SK-N-SH (cell line): ENCODE measurements at regions not wholly inside any gene's neighbourhood (a gene's known extent, or its start where the extent isn't known, plus 50 kb on each side); places are given as distances from the start of the nearest gene placed in this dataset.
A peak's percentile ranks its signal among the peaks of the same experiment; 100 is the strongest.

Experiments
- CTCF ChIA-PET: fragments of 300-600, 350-600 bp; formaldehyde crosslinking; extraction: SDS; loops from one replicate; lab custom pipeline; 2021; lab: Yijun Ruan, JAX
- POLR2A ChIA-PET: fragments of 350-600 bp; sonication (Branson Sonifier 250); formaldehyde crosslinking; extraction: SDS; loops from one replicate; lab custom pipeline; 2020; ENCODE audit warnings: antibody characterized with exemption, inconsistent platforms; lab: Yijun Ruan, JAX
- DNase-seq: peaks from one replicate; pipeline ENCODE4 v3.0.0; 2012
- H2AFZ ChIP-seq: fragments of 200-600 bp; sonication (generic); 2 replicates; pipeline ENCODE4 v1.8.1; 2016; ENCODE audit warnings: antibody characterized with exemption, mild to moderate bottlenecking, low read depth
- H3F3A ChIP-seq: fragments of 200-600 bp; sonication (generic); replicated peaks from 2 replicates; pipeline ENCODE3; 2016; ENCODE audit warnings: antibody characterized with exemption, mild to moderate bottlenecking; ENCODE audit not compliant: insufficient read depth
- H3K27ac ChIP-seq, 2 experiments: fragments of 200-500 bp in 1 of 2; fragments of 200-600 bp in 1 of 2; sonication (Bioruptor generic) in 1 of 2; sonication (generic), shearing (Covaris generic) in 1 of 2; 2 replicates each; pipeline versions ENCODE4 v1.5.1 to v1.6.1; 2014 to 2016; ENCODE audit warnings: low read depth in 2 of 2, inconsistent platforms in 1 of 2, low read length in 1 of 2, mild to moderate bottlenecking in 1 of 2, mixed read lengths in 1 of 2
- H3K27me3 ChIP-seq: fragments of 200-600 bp; sonication (generic), shearing (Covaris generic); 2 replicates; pipeline ENCODE4 v1.6.1; 2016; ENCODE audit warnings: mixed run types; ENCODE audit not compliant: insufficient read depth
- H3K36me3 ChIP-seq, 2 experiments: fragments of 200-500 bp in 1 of 2; fragments of 200-600 bp in 1 of 2; sonication (Bioruptor generic) in 1 of 2; sonication (generic) in 1 of 2; replicated peaks in 1 of 2; 2 replicates each; pipeline versions ENCODE3 to v1.5.1; 2014 to 2016; ENCODE audit warnings: low read length in 1 of 2, mild to moderate bottlenecking in 1 of 2; ENCODE audit not compliant: insufficient read depth in 2 of 2, control insufficient read depth in 1 of 2
- H3K4me1 ChIP-seq, 2 experiments: fragments of 200-500 bp in 1 of 2; fragments of 200-600 bp in 1 of 2; sonication (Bioruptor generic) in 1 of 2; sonication (generic), shearing (Covaris generic) in 1 of 2; 2 replicates each; pipeline versions ENCODE4 v1.5.1 to v1.6.1; 2014 to 2016; ENCODE audit warnings: low read depth in 1 of 2, low read length in 1 of 2, mixed run types in 1 of 2; ENCODE audit not compliant: insufficient read depth in 2 of 2, control insufficient read depth in 1 of 2
- H3K4me2 ChIP-seq: fragments of 200-600 bp; sonication (generic), shearing (Covaris generic); 2 replicates; pipeline ENCODE4 v1.6.1; 2017; ENCODE audit warnings: mixed run types
- H3K4me3 ChIP-seq, 2 experiments: fragments of 200-500 bp in 1 of 2; fragments of 200-600 bp in 1 of 2; sonication (Bioruptor generic) in 1 of 2; sonication (generic), shearing (Covaris generic) in 1 of 2; 2 replicates each; pipeline versions ENCODE4 v1.5.1 to v1.8.1; 2014 to 2016; ENCODE audit warnings: low read depth in 2 of 2, inconsistent platforms in 1 of 2, low read length in 1 of 2, mild to moderate bottlenecking in 1 of 2, mixed read lengths in 1 of 2, moderate library complexity in 1 of 2
- H3K79me2 ChIP-seq: fragments of 200-600 bp; sonication (generic); 2 replicates; pipeline ENCODE4 v1.8.1; 2017; ENCODE audit warnings: mild to moderate bottlenecking; ENCODE audit not compliant: insufficient read depth
- H3K9ac ChIP-seq: fragments of 200-600 bp; sonication (generic); 2 replicates; pipeline ENCODE4 v1.6.1; 2017; ENCODE audit warnings: mixed run types
- H3K9me2 ChIP-seq: fragments of 200-600 bp; sonication (generic); 2 replicates; pipeline ENCODE4 v1.6.1; 2017; ENCODE audit warnings: mixed run types
- H3K9me3 ChIP-seq: fragments of 200-600 bp; sonication (generic); 2 replicates; pipeline ENCODE4 v1.6.1; 2017; ENCODE audit warnings: mixed run types, mild to moderate bottlenecking, moderate library complexity
- H4K20me1 ChIP-seq: fragments of 200-600 bp; sonication (generic); 2 replicates; pipeline ENCODE4 v1.6.1; 2017; ENCODE audit warnings: mild to moderate bottlenecking, mixed run types; ENCODE audit not compliant: insufficient read depth
- CTCF ChIP-seq: fragments of 200-600 bp; sonication (generic); IDR thresholded peaks from 2 replicates; pipeline ENCODE4 v1.6.1; 2017; ENCODE audit warnings: antibody characterized with exemption, mild to moderate bottlenecking, moderate library complexity
- EZH2phosphoT487 ChIP-seq: fragments of 200-600 bp; sonication (generic); IDR thresholded peaks from 2 replicates; pipeline ENCODE4 v1.6.1; 2017; ENCODE audit warnings: low read depth, mixed run types, mild to moderate bottlenecking, antibody characterized with exemption, moderate library complexity, borderline replicate concordance
- FOXJ3 ChIP-seq: sonication (generic); formaldehyde crosslinking; IDR thresholded peaks from 2 replicates; pipeline ENCODE4 v1.5.1; 2020; ENCODE audit warnings: mild to moderate bottlenecking, missing genetic modification reagents
- FOXM1 ChIP-seq: IDR thresholded peaks from 2 replicates; pipeline ENCODE4 v1.4.0; 2012; ENCODE audit warnings: low read depth, mild to moderate bottlenecking
- GABPA ChIP-seq: IDR thresholded peaks from 2 replicates; pipeline ENCODE4 v1.4.0; 2012; ENCODE audit warnings: low read depth, mild to moderate bottlenecking
- GATA2 ChIP-seq: sonication (generic); formaldehyde crosslinking; IDR thresholded peaks from 2 replicates; pipeline ENCODE4 v1.5.0; 2020; ENCODE audit warnings: mild to moderate bottlenecking, missing genetic modification reagents
- JUND ChIP-seq: IDR thresholded peaks from 2 replicates; pipeline ENCODE4 v1.4.0; 2012
- MAX ChIP-seq: IDR thresholded peaks from 2 replicates; pipeline ENCODE4 v1.4.0; 2012; ENCODE audit warnings: low read depth
- POLR2AphosphoS5 ChIP-seq: IDR thresholded peaks from 2 replicates; pipeline ENCODE4 v1.6.1; 2012; ENCODE audit warnings: low read depth, low read length
- SIN3A ChIP-seq: IDR thresholded peaks from 2 replicates; pipeline ENCODE4 v1.6.1; 2012; ENCODE audit warnings: low read depth, mild to moderate bottlenecking, low read length, moderate library complexity, borderline replicate concordance
- TEAD4 ChIP-seq: IDR thresholded peaks from 2 replicates; pipeline ENCODE4 v1.4.0; 2012; ENCODE audit warnings: mild to moderate bottlenecking, borderline replicate concordance; ENCODE audit not compliant: insufficient read depth
- YY1 ChIP-seq: IDR thresholded peaks from 2 replicates; pipeline ENCODE4 v1.4.0; 2012; ENCODE audit warnings: low read depth, mild to moderate bottlenecking
- WGBS: methylation state at CpG from one replicate; pipeline ENCODE4 v1.1.6; 2017; ENCODE audit warnings: low lambda C conversion rate; 5-methylcytosine and 5-hydroxymethylcytosine counted together
- TF ChIP-seq, protein P1 (sequence below): IDR thresholded peaks from 2 replicates; pipeline ENCODE4; 2012
- TF ChIP-seq, protein P2 (sequence below): fragments of 150-350 bp; IDR thresholded peaks from 2 replicates; pipeline ENCODE4 v1.6.1; 2016; ENCODE audit warnings: mild to moderate bottlenecking, low read depth, low read length

DNA sequence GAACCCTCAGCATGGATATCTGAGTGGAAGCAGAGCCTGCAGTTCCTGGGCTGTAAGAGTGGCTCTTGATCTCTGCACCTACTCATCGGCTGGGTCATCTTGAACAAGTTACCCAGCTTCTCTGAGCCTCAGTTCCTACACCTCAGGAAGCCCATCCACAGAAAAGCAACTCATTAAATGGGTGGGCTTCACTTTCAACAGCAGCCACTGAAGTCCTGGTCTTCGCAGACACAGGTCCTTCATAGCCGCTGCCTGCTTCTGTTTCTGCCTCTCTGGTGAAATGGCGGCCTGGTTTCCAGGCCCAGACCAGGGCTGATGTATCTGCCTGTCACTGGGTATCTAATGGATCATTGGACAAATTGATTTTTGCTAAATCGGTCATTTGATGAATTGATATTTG, 571.4 kb downstream of the PTPRU start (continued):
- no peak for TF ChIP-seq GABPA

GRCh38 chr1:29806646-29807319, 570.5 kb downstream of the PTPRU start:
- ChIA-PET POLR2A (no interaction called here), CTCF (interaction anchor here (5.4 kb wide), 1 partner anchor 14 kb away, joined by 33 read pairs; no protein-coding TSS in a partner anchor)
- Histone ChIP-seq H3K27me3 (no peaks in the 10 kb centered on the region), H3F3A (no peaks in the 10 kb centered on the region), H3K36me3 (no peaks in the 10 kb centered on the region), H3K4me3 (no peak overlapping the region), H4K20me1 (no peaks in the 10 kb centered on the region), H2AFZ (no peak overlapping the region), H3K9ac (no peak overlapping the region), H3K4me2 (no peak overlapping the region), H3K79me2 (no peaks in the 10 kb centered on the region), H3K4me1 (peaks cover 0 to 35% of the 10 kb centered on the region in 2 experiments; a peak in 2 of 4 replicates), H3K27ac (no peak overlapping the region), H3K9me3 (no peaks in the 10 kb centered on the region), H3K9me2 (no peaks in the 10 kb centered on the region)
- no peak for TF ChIP-seq YY1
- TF ChIP-seq TEAD4 = no peak
- no peak for TF ChIP-seq EZH2phosphoT487
- no peak for TF ChIP-seq GATA2 (CRISPR knock-in tag)
- no peak for TF ChIP-seq CTCF
- TF ChIP-seq, protein P1, sequence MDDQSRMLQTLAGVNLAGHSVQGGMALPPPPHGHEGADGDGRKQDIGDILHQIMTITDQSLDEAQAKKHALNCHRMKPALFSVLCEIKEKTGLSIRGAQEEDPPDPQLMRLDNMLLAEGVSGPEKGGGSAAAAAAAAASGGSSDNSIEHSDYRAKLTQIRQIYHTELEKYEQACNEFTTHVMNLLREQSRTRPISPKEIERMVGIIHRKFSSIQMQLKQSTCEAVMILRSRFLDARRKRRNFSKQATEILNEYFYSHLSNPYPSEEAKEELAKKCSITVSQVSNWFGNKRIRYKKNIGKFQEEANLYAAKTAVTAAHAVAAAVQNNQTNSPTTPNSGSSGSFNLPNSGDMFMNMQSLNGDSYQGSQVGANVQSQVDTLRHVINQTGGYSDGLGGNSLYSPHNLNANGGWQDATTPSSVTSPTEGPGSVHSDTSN = no peak
- no peak for TF ChIP-seq SIN3A
- TF ChIP-seq FOXJ3 (CRISPR knock-in tag) = no peak
- WGBS = 14% methylated on average over 3 of the region's 4 CpGs
- peak; percentile 10 for DNase-seq

DNA sequence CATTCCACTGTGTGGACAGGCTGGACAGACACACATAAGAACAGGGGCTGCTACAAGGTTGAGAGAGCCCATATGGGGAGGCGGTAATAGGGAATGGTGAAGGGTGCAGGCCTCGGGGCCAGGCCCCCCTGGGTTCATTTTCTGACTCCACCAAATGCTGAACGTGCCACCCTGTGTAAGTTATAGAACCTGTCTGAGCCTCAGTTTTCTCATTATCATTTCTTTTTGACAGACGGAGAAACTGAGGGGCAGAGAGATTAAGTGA, 569.5 kb downstream of the PTPRU start:
- H3K9me2 ChIP-seq = no peaks in the 10 kb centered on the region
- H3K27me3 ChIP-seq = no peaks in the 10 kb centered on the region
- peak; percentile 4 for DNase-seq
- no peaks in the 10 kb centered on the region for H4K20me1 ChIP-seq
- no peak overlapping the region for H3K27ac ChIP-seq
- no peaks in the 10 kb centered on the region for H3F3A ChIP-seq
- peaks cover 0 to 42% of the 10 kb centered on the region in 2 experiments; a peak in 2 of 4 replicates for H3K4me1 ChIP-seq
- POLR2A ChIA-PET = interaction anchor here (1.3 kb wide), 1 partner anchor 18 kb away, joined by 4 read pairs; no protein-coding TSS in a partner anchor
- CTCF ChIA-PET = interaction anchor here (1.1 to 5.4 kb wide), 6 partner anchors 13 to 281 kb away, joined by 3 to 33 read pairs (median 6); no protein-coding TSS in a partner anchor
- no peaks in the 10 kb centered on the region for H3K9me3 ChIP-seq
- H3K79me2 ChIP-seq = no peaks in the 10 kb centered on the region
- H2AFZ ChIP-seq = no peak overlapping the region
- 43% methylated on average over 4 of the region's 4 CpGs for WGBS
- H3K9ac ChIP-seq = no peak overlapping the region
- H3K4me3 ChIP-seq = no peak overlapping the region
- H3K36me3 ChIP-seq = no peaks in the 10 kb centered on the region
- TF ChIP-seq, protein P1 = no peak
- TF ChIP-seq GABPA = no peak
- TF ChIP-seq MAX = no peak
- no peak for TF ChIP-seq FOXM1
- TF ChIP-seq, protein P2, sequence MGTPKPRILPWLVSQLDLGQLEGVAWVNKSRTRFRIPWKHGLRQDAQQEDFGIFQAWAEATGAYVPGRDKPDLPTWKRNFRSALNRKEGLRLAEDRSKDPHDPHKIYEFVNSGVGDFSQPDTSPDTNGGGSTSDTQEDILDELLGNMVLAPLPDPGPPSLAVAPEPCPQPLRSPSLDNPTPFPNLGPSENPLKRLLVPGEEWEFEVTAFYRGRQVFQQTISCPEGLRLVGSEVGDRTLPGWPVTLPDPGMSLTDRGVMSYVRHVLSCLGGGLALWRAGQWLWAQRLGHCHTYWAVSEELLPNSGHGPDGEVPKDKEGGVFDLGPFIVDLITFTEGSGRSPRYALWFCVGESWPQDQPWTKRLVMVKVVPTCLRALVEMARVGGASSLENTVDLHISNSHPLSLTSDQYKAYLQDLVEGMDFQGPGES = no peak
- TF ChIP-seq POLR2AphosphoS5 = no peak
- TF ChIP-seq SIN3A = no peak
- no peak for TF ChIP-seq JUND
- no peak overlapping the region for H3K4me2 ChIP-seq
